ENCODE measurements at regions not wholly inside any gene's neighbourhood (a gene's known extent, or its start where the extent isn't known, plus 50 kb on each side); places are given as distances from the start of the nearest gene placed in this dataset.

- 91% methylated on average over 3 of the region's 3 CpGs; no CpG with 5 or more reads in 1 of the 2 experiments for WGBS, 2 experiments (ENCODE audit: extremely low coverage in 1 of 2, insufficient coverage in 1 of 2, insufficient read length in 1 of 2, insufficient replicate concordance in 2 of 2, low coverage in 1 of 2, low lambda C conversion rate in 2 of 2, missing lambda C conversion rate in 1 of 2)
- Histone ChIP-seq H3K9me3 (ENCODE audit: insufficient read depth in 2 of 2, low read depth in 1 of 2, low read length in 1 of 2) (no peaks in the 10 kb centered on the region), H4K8ac (ENCODE audit: extremely low read depth, insufficient read depth, low read length) (no peak overlapping the region), H3K56ac (replicated peaks; ENCODE audit: insufficient read length, low read depth, low read length) (no peak overlapping the region), H4K91ac (replicated peaks; ENCODE audit: insufficient read length, low read length) (no peak overlapping the region), H3K23me2 (ENCODE audit: low read depth, low read length) (no peaks in the 10 kb centered on the region), H3K4ac (replicated peaks; ENCODE audit: insufficient read length, low read depth, low read length) (no peak overlapping the region), H2BK20ac (ENCODE audit: low read length) (no peak overlapping the region), H2BK12ac (ENCODE audit: low read depth, low read length) (no peak overlapping the region), H2BK5ac (ENCODE audit: low read depth, low read length) (no peak overlapping the region), H3K18ac (ENCODE audit: extremely low read depth, low read length) (no peak overlapping the region), H3K4me2 (ENCODE audit: insufficient read depth in 1 of 2, low read depth in 2 of 2, low read length in 2 of 2) (no peak overlapping the region), H4K5ac (ENCODE audit: insufficient read length, low read depth, low read length) (no peak overlapping the region), H2BK120ac (replicated peaks; ENCODE audit: low read depth, low read length) (no peak overlapping the region), H3K14ac (ENCODE audit: insufficient read length) (no peak overlapping the region), H3K9ac (replicated peaks in 1 of 4; ENCODE audit: extremely low read depth in 1 of 4, low read depth in 3 of 4, low read length in 3 of 4) (no peak overlapping the region), H2AFZ (ENCODE audit: low read length) (no peak overlapping the region), H3K4me1 (replicated peaks in 1 of 4; ENCODE audit: control insufficient read depth in 3 of 4, insufficient read depth in 4 of 4, low read length in 3 of 4) (no peaks in the 10 kb centered on the region), H3K23ac (ENCODE audit: insufficient read length) (no peak overlapping the region), H3K79me2 (ENCODE audit: control insufficient read depth in 1 of 2, insufficient read depth in 2 of 2, low read length in 2 of 2) (no peaks in the 10 kb centered on the region), H4K20me1 (replicated peaks in 1 of 2; ENCODE audit: control insufficient read depth in 1 of 2, insufficient read depth in 2 of 2, low read length in 2 of 2) (no peaks in the 10 kb centered on the region), H3K27me3 (replicated peaks in 1 of 4; ENCODE audit: control insufficient read depth in 3 of 4, extremely low read depth in 1 of 4, insufficient read depth in 3 of 4, low read length in 3 of 4) (no peaks in the 10 kb centered on the region), H2AK5ac (ENCODE audit: low read depth, low read length) (no peak overlapping the region), H2BK15ac (ENCODE audit: low read length) (no peak overlapping the region), H3K27ac (ENCODE audit: low read depth, low read length) (no peak overlapping the region), H3K36me3 (ENCODE audit: control insufficient read depth in 2 of 4, insufficient read depth in 4 of 4, low read length in 3 of 4) (no peaks in the 10 kb centered on the region), H3K79me1 (ENCODE audit: low read depth, low read length) (no peaks in the 10 kb centered on the region), H3K4me3 (ENCODE audit: extremely low read depth in 1 of 4, insufficient read depth in 2 of 4, low read depth in 3 of 4, low read length in 4 of 4) (no peak overlapping the region)
- DNase-seq (ENCODE audit: low read depth in 1 of 2, low spot score in 2 of 2) (no peak), FAIRE-seq (no peak)
- CTCF ChIA-PET (ENCODE audit: partially characterized antibody), result no interaction called here
- TF ChIP-seq HDAC2 (IDR thresholded peaks at IDR 0.05; ENCODE audit: borderline replicate concordance in 1 of 2, low read depth in 2 of 2, low read length in 2 of 2) (no peak), ASH2L (IDR thresholded peaks at IDR 0.05; ENCODE audit: low read length) (no peak), CEBPB (IDR thresholded peaks at IDR 0.05; ENCODE audit: low read depth, low read length) (no peak), MAFK (IDR thresholded peaks at IDR 0.05; ENCODE audit: low read depth, low read length) (no peak), EP300 (IDR thresholded peaks at IDR 0.05; ENCODE audit: borderline replicate concordance in 1 of 2, low read depth in 2 of 2, low read length in 2 of 2) (no peak), POU5F1 (IDR thresholded peaks at IDR 0.05; ENCODE audit: low read depth, low read length) (no peak), KDM1A (IDR thresholded peaks at IDR 0.05; ENCODE audit: borderline replicate concordance, low read length) (no peak), SP2 (IDR thresholded peaks at IDR 0.05; ENCODE audit: low read length) (no peak), TCF12 (IDR thresholded peaks at IDR 0.05; ENCODE audit: low read depth, low read length) (no peak), YY1 (IDR thresholded peaks at IDR 0.05; ENCODE audit: low read depth, low read length) (no peak), SP4 (IDR thresholded peaks at IDR 0.05; ENCODE audit: low read length) (no peak), ATF3 (IDR thresholded peaks at IDR 0.05; ENCODE audit: insufficient read depth, low read depth, low read length) (no peak)
- POLR2A ChIA-PET (ENCODE audit: partially characterized antibody), result no interaction called here
Observed at GRCh38 chr7:145520284-145520683, 596.3 kb upstream of the CNTNAP2 start.
